ENCODE measurements at regions not wholly inside any gene's neighbourhood (a gene's known extent, or its start where the extent isn't known, plus 50 kb on each side); places are given as distances from the start of the nearest gene placed in this dataset.

DNA sequence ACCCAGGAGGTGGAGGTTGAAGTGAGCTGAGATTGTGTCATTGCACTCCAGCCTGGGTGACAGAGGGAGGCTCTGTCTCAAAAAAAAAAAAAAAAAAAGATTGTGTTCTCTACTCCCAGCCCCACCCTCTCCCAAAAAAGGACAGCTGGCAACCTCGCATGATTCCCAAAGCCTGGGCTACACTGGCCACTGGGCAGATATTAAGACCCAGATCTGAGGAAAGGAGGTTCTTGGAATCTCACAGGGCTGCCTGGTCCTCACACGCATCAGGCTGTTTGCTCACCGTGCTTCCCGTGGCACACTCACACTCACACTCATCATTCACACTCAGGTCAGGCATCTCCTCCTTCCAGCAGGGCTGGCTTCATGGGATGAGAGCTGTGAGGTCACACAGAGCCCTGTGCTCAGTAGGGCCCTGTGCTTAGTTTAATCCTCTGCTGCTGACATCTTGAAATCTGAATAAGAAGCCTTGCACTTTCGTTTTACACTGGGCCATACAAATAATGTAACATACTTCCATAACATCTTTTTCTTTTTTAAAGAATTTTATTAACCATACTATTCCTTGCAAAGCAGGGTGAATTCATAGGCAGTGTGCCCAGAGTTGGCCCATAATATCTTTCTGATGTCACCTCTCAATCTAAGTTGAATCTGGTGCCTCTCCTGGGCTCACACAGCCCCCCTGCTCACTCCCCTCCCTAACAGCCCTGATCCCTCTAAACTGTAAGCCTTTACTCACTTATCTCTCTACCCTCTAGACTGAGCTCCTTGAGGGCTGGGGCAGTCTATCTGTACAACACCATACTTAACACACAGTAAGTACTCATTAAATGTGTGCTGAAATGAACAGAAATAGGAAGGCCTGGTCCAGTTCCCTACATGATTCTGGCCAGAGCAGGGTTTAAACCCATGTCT is 50.2 kb upstream of the C15orf39 start:
- H3K4me3 ChIP-seq (ENCODE audit: low read depth, low read length): no peak overlapping the region
- in situ Hi-C loops (cut with HindIII; ENCODE audit: low sequenced_read_pairs): no loop called here
- DNase-seq (ENCODE audit: low read depth): no peak
- TF ChIP-seq, protein P1, sequence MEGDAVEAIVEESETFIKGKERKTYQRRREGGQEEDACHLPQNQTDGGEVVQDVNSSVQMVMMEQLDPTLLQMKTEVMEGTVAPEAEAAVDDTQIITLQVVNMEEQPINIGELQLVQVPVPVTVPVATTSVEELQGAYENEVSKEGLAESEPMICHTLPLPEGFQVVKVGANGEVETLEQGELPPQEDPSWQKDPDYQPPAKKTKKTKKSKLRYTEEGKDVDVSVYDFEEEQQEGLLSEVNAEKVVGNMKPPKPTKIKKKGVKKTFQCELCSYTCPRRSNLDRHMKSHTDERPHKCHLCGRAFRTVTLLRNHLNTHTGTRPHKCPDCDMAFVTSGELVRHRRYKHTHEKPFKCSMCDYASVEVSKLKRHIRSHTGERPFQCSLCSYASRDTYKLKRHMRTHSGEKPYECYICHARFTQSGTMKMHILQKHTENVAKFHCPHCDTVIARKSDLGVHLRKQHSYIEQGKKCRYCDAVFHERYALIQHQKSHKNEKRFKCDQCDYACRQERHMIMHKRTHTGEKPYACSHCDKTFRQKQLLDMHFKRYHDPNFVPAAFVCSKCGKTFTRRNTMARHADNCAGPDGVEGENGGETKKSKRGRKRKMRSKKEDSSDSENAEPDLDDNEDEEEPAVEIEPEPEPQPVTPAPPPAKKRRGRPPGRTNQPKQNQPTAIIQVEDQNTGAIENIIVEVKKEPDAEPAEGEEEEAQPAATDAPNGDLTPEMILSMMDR (IDR thresholded peaks at IDR 0.05; ENCODE audit: low read depth, low read length, missing control alignments): no peak
